ENCODE measurements at regions not wholly inside any gene's neighbourhood (a gene's known extent, or its start where the extent isn't known, plus 50 kb on each side); places are given as distances from the start of the nearest gene placed in this dataset.

GRCh38 chr15:29637555-29637954 lies 184.7 kb downstream of the TJP1 start:
- WGBS (ENCODE audit: low lambda C conversion rate, missing lambda C conversion rate) = 98% methylated on average over 7 of the region's 7 CpGs
- Histone ChIP-seq H3K9me3 (ENCODE audit: low read depth) (no peaks in the 10 kb centered on the region), H3K4me2 (no peak overlapping the region), H4K20me1 (ENCODE audit: insufficient read depth, poor library complexity, severe bottlenecking) (no peaks in the 10 kb centered on the region), H3K27me3 (no peaks in the 10 kb centered on the region), H3K79me2 (no peaks in the 10 kb centered on the region), H3K4me1 (ENCODE audit: insufficient read depth) (no peaks in the 10 kb centered on the region), H2AFZ (no peak overlapping the region), H3K4me3 (no peak overlapping the region), H3K27ac (no peak overlapping the region), H3K9me2 (replicated peaks; ENCODE audit: insufficient read depth) (no peaks in the 10 kb centered on the region), H3K36me3 (replicated peaks; ENCODE audit: insufficient read depth, low read depth) (no peaks in the 10 kb centered on the region)
- no peak for DNase-seq (ENCODE audit: low spot score)
- TF ChIP-seq EZH2 (IDR thresholded peaks at IDR 0.05; ENCODE audit: borderline replicate concordance) (no peak), CTCF (IDR thresholded peaks at IDR 0.05; ENCODE audit: poor library complexity) (no peak), EZH2phosphoT487 (IDR thresholded peaks at IDR 0.05; ENCODE audit: low read depth, severe bottlenecking, unreplicated experiment) (no peak)

- TF ChIP-seq CTCF (IDR thresholded peaks at IDR 0.05; ENCODE audit: poor library complexity) = no peak
- TF ChIP-seq EZH2phosphoT487 (IDR thresholded peaks at IDR 0.05; ENCODE audit: low read depth, severe bottlenecking, unreplicated experiment) = no peak
- TF ChIP-seq EZH2 (IDR thresholded peaks at IDR 0.05; ENCODE audit: borderline replicate concordance) = no peak
- no peaks in the 10 kb centered on the region for H3K79me2 ChIP-seq
- no peak overlapping the region for H3K4me2 ChIP-seq
- H3K27me3 ChIP-seq = no peaks in the 10 kb centered on the region
- H3K9me3 ChIP-seq (ENCODE audit: low read depth) = no peaks in the 10 kb centered on the region
- no peak overlapping the region for H3K27ac ChIP-seq
- H3K9me2 ChIP-seq (replicated peaks; ENCODE audit: insufficient read depth) = no peaks in the 10 kb centered on the region
- H3K4me1 ChIP-seq (ENCODE audit: insufficient read depth) = no peaks in the 10 kb centered on the region
- H2AFZ ChIP-seq = no peak overlapping the region
- no peaks in the 10 kb centered on the region for H4K20me1 ChIP-seq (ENCODE audit: insufficient read depth, poor library complexity, severe bottlenecking)
- no peaks in the 10 kb centered on the region for H3K36me3 ChIP-seq (replicated peaks; ENCODE audit: insufficient read depth, low read depth)
- DNase-seq (ENCODE audit: low spot score) = no peak
- no peak overlapping the region for H3K4me3 ChIP-seq
These were observed 185.3 kb downstream of the TJP1 start for GRCh38 chr15:29636921-29637320.

GRCh38 chr15:29636140-29636539 lies 186.1 kb downstream of the TJP1 start:
- no peak overlapping the region for H3K27ac ChIP-seq
- no peaks in the 10 kb centered on the region for H3K9me3 ChIP-seq (ENCODE audit: low read depth)
- DNase-seq (ENCODE audit: low spot score) = no peak
- H4K20me1 ChIP-seq (ENCODE audit: insufficient read depth, poor library complexity, severe bottlenecking) = no peaks in the 10 kb centered on the region
- WGBS (ENCODE audit: low lambda C conversion rate, missing lambda C conversion rate) = 71% methylated on average over 13 of the region's 13 CpGs
- H2AFZ ChIP-seq = no peak overlapping the region
- no peaks in the 10 kb centered on the region for H3K79me2 ChIP-seq
- H3K27me3 ChIP-seq = no peaks in the 10 kb centered on the region
- H3K9me2 ChIP-seq (replicated peaks; ENCODE audit: insufficient read depth) = no peaks in the 10 kb centered on the region
- no peak overlapping the region for H3K4me2 ChIP-seq
- H3K4me1 ChIP-seq (ENCODE audit: insufficient read depth) = no peaks in the 10 kb centered on the region
- H3K4me3 ChIP-seq = no peak overlapping the region
- no peak for TF ChIP-seq CTCF (IDR thresholded peaks at IDR 0.05; ENCODE audit: poor library complexity)
- TF ChIP-seq EZH2phosphoT487 (IDR thresholded peaks at IDR 0.05; ENCODE audit: low read depth, severe bottlenecking, unreplicated experiment) = no peak
- TF ChIP-seq EZH2 (IDR thresholded peaks at IDR 0.05; ENCODE audit: borderline replicate concordance) = no peak
- no peaks in the 10 kb centered on the region for H3K36me3 ChIP-seq (replicated peaks; ENCODE audit: insufficient read depth, low read depth)

- H3K4me1 ChIP-seq (ENCODE audit: insufficient read depth) = no peaks in the 10 kb centered on the region
- no peak overlapping the region for H3K4me2 ChIP-seq
- H3K4me3 ChIP-seq = no peak overlapping the region
- no peak overlapping the region for H2AFZ ChIP-seq
- DNase-seq (ENCODE audit: low spot score) = no peak
- no peaks in the 10 kb centered on the region for H3K79me2 ChIP-seq
- H3K27me3 ChIP-seq = no peaks in the 10 kb centered on the region
- no peaks in the 10 kb centered on the region for H3K36me3 ChIP-seq (replicated peaks; ENCODE audit: insufficient read depth, low read depth)
- 87% methylated on average over 9 of the region's 9 CpGs for WGBS (ENCODE audit: low lambda C conversion rate, missing lambda C conversion rate)
- H3K27ac ChIP-seq = no peak overlapping the region
- H3K9me2 ChIP-seq (replicated peaks; ENCODE audit: insufficient read depth) = no peaks in the 10 kb centered on the region
- H3K9me3 ChIP-seq (ENCODE audit: low read depth) = no peaks in the 10 kb centered on the region
- TF ChIP-seq CTCF (IDR thresholded peaks at IDR 0.05; ENCODE audit: poor library complexity) = no peak
- TF ChIP-seq EZH2 (IDR thresholded peaks at IDR 0.05; ENCODE audit: borderline replicate concordance) = no peak
- TF ChIP-seq EZH2phosphoT487 (IDR thresholded peaks at IDR 0.05; ENCODE audit: low read depth, severe bottlenecking, unreplicated experiment) = no peak
- no peaks in the 10 kb centered on the region for H4K20me1 ChIP-seq (ENCODE audit: insufficient read depth, poor library complexity, severe bottlenecking)
These were observed 186.7 kb downstream of the TJP1 start for GRCh38 chr15:29635513-29636098.
